SH-SY5Y (cell line): ENCODE measurements at regions not wholly inside any gene's neighbourhood (a gene's known extent, or its start where the extent isn't known, plus 50 kb on each side); places are given as distances from the start of the nearest gene placed in this dataset.

Source experiments
- GATA2 ChIP-seq: IDR thresholded peaks from 2 replicates; pipeline ENCODE4 v1.6.1; 2011; ENCODE audit warnings: mild to moderate bottlenecking, low read depth, low read length
- GATA3 ChIP-seq: IDR thresholded peaks from 2 replicates; pipeline ENCODE4 v1.6.1; 2011; ENCODE audit warnings: low read depth, mild to moderate bottlenecking, low read length, moderate library complexity

DNA sequence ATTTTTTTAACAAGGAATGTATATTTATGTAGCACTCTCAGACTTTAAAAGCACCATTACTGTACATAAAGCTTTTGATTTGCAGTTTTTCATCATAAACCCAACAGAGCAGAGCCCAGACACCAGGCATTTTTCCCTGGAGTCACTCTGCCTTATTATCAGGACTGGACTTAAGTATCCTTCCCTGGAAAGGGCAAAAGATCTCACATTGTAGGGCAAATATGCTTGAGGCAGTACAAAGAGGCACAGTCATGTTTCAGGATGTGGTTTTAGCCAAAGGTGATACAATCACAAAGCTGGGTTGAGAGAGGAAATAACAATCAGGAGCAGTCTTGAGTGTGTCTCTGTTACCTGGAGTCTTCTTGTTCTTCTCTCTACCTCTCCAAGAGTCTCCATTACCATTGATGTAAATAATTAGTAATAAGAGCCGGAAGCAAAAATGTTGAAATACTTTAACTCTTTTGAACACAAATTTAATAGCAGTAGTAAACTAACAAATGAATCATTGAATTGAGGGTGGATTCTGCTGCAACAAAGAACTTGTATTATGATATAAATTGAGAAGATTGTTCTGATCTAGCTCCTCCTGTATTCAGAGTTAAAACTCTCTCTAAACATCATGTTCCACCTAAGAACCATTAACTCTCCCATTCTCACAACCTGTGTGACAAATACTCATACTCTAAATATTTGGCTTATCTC is 160.5 kb downstream of the LTN1 start:
- TF ChIP-seq GATA2: no peak
- no peak for TF ChIP-seq GATA3
